Spinal cord (tissue), 9 donors: ENCODE measurements at regions not wholly inside any gene's neighbourhood (a gene's known extent, or its start where the extent isn't known, plus 50 kb on each side); places are given as distances from the start of the nearest gene placed in this dataset.
A peak's percentile ranks its signal among the peaks of the same experiment; 100 is the strongest.

ENCODE experiments used
- DNase-seq, 6 donors: peaks; one replicate each; pipeline versions ENCODE4 v3.0.0 to v3.0.0-alpha.2; 2013 to 2015; ENCODE audit warnings: low spot score in 6 of 6, low read depth in 4 of 6
- H3K27ac ChIP-seq: one replicate; pipeline ENCODE4 v1.5.1; 2013; ENCODE audit warnings: low read depth, low read length, control low read depth
- H3K27me3 ChIP-seq: one replicate; pipeline ENCODE4 v1.6.1; 2013; ENCODE audit warnings: low read length; ENCODE audit not compliant: control insufficient read depth, insufficient read depth
- H3K36me3 ChIP-seq: one replicate; pipeline ENCODE4 v1.6.1; 2013; ENCODE audit warnings: low read length; ENCODE audit not compliant: control insufficient read depth, insufficient read depth
- H3K4me1 ChIP-seq: one replicate; pipeline ENCODE4 v1.6.1; 2013; ENCODE audit warnings: low read length; ENCODE audit not compliant: control insufficient read depth, insufficient read depth
- H3K4me3 ChIP-seq: one replicate; pipeline ENCODE4 v1.5.1; 2013; ENCODE audit warnings: low read depth, low read length, control low read depth
- H3K9me3 ChIP-seq: one replicate; pipeline ENCODE4 v1.6.1; 2013; ENCODE audit warnings: low read length; ENCODE audit not compliant: control insufficient read depth, insufficient read depth
- WGBS: methylation state at CpG from one replicate; pipeline ENCODE4 v1.1.5; 2013; ENCODE audit warnings: missing lambda C conversion rate; ENCODE audit not compliant: insufficient coverage; 5-methylcytosine and 5-hydroxymethylcytosine counted together
- donor health status: healthy.

GRCh38 chr4:26124753-26125321, 196.0 kb upstream of the RBPJ start:
- no peak for DNase-seq
- WGBS = 100% methylated on average over 5 of the region's 7 CpGs

GRCh38 chr4:26126143-26126718, 194.6 kb upstream of the RBPJ start:
- peaks cover 2% of the 10 kb centered on the region for H3K9me3 ChIP-seq
- no peaks in the 10 kb centered on the region for H3K4me1 ChIP-seq
- WGBS = 80% methylated on average over 2 of the region's 5 CpGs
- DNase-seq = no peak
- H3K27me3 ChIP-seq = no peaks in the 10 kb centered on the region
- H3K4me3 ChIP-seq = no peak overlapping the region
- no peaks in the 10 kb centered on the region for H3K36me3 ChIP-seq
- no peak overlapping the region for H3K27ac ChIP-seq

More at GRCh38 chr4:26124753-26125321, 196.0 kb upstream of the RBPJ start:
- Histone ChIP-seq H3K9me3 (peaks cover 2% of the 10 kb centered on the region), H3K27ac (no peak overlapping the region), H3K27me3 (no peaks in the 10 kb centered on the region), H3K4me3 (no peak overlapping the region), H3K4me1 (no peaks in the 10 kb centered on the region), H3K36me3 (no peaks in the 10 kb centered on the region)

- Histone ChIP-seq H3K4me3 (no peak overlapping the region), H3K4me1 (no peaks in the 10 kb centered on the region), H3K27me3 (no peaks in the 10 kb centered on the region), H3K27ac (no peak overlapping the region), H3K9me3 (peaks cover 2% of the 10 kb centered on the region), H3K36me3 (no peaks in the 10 kb centered on the region)
- 100% methylated on average over 2 of the region's 4 CpGs for WGBS
- DNase-seq = no peak
These were observed 193.8 kb upstream of the RBPJ start for GRCh38 chr4:26126994-26127393.

GRCh38 chr4:26127851-26128337, 192.9 kb upstream of the RBPJ start:
- no peaks in the 10 kb centered on the region for H3K36me3 ChIP-seq
- H3K4me1 ChIP-seq = no peaks in the 10 kb centered on the region
- H3K27ac ChIP-seq = no peak overlapping the region
- H3K9me3 ChIP-seq = peaks cover 2% of the 10 kb centered on the region
- H3K27me3 ChIP-seq = no peaks in the 10 kb centered on the region
- DNase-seq = no peak
- no peak overlapping the region for H3K4me3 ChIP-seq

GRCh38 chr4:26130173-26130572, 190.6 kb upstream of the RBPJ start:
- Histone ChIP-seq H3K4me3 (no peak overlapping the region), H3K9me3 (peaks cover 2% of the 10 kb centered on the region), H3K4me1 (no peaks in the 10 kb centered on the region), H3K27ac (no peak overlapping the region), H3K27me3 (no peaks in the 10 kb centered on the region), H3K36me3 (no peaks in the 10 kb centered on the region)
- 89% methylated on average over 7 of the region's 7 CpGs for WGBS
- no peak for DNase-seq

- no peaks in the 10 kb centered on the region for H3K4me1 ChIP-seq
- H3K36me3 ChIP-seq = no peaks in the 10 kb centered on the region
- WGBS = 91% methylated on average over 4 of the region's 11 CpGs
- no peaks in the 10 kb centered on the region for H3K27me3 ChIP-seq
- H3K9me3 ChIP-seq = peaks cover 2% of the 10 kb centered on the region
- no peak overlapping the region for H3K27ac ChIP-seq
- H3K4me3 ChIP-seq = no peak overlapping the region
- peak in 2 of 6 donors; percentile 53 to 55 for DNase-seq
These were observed 189.9 kb upstream of the RBPJ start for GRCh38 chr4:26130841-26131432.

GRCh38 chr4:26131711-26132110, 189.1 kb upstream of the RBPJ start:
- 73% methylated on average over 4 of the region's 6 CpGs for WGBS
- no peaks in the 10 kb centered on the region for H3K27me3 ChIP-seq
- no peak overlapping the region for H3K27ac ChIP-seq
- peaks cover 2% of the 10 kb centered on the region for H3K9me3 ChIP-seq
- H3K4me3 ChIP-seq = no peak overlapping the region
- H3K36me3 ChIP-seq = no peaks in the 10 kb centered on the region
- no peak for DNase-seq
- no peaks in the 10 kb centered on the region for H3K4me1 ChIP-seq

- H3K27me3 ChIP-seq = no peaks in the 10 kb centered on the region
- H3K4me3 ChIP-seq = no peak overlapping the region
- H3K27ac ChIP-seq = no peak overlapping the region
- WGBS = 90% methylated on average over 6 of the region's 6 CpGs
- H3K9me3 ChIP-seq = peaks cover 2% of the 10 kb centered on the region
- H3K4me1 ChIP-seq = no peaks in the 10 kb centered on the region
- DNase-seq = no peak
- no peaks in the 10 kb centered on the region for H3K36me3 ChIP-seq
These were observed 188.0 kb upstream of the RBPJ start for GRCh38 chr4:26132858-26133257.

GRCh38 chr4:26133840-26134239, 187.0 kb upstream of the RBPJ start:
- no peaks in the 10 kb centered on the region for H3K27me3 ChIP-seq
- no peak overlapping the region for H3K4me3 ChIP-seq
- no peaks in the 10 kb centered on the region for H3K36me3 ChIP-seq
- no peaks in the 10 kb centered on the region for H3K4me1 ChIP-seq
- DNase-seq = no peak
- no peak overlapping the region for H3K27ac ChIP-seq
- H3K9me3 ChIP-seq = no peaks in the 10 kb centered on the region
- WGBS = 80% methylated on average over 1 of the region's 2 CpGs

- Histone ChIP-seq H3K4me1 (peaks cover 4% of the 10 kb centered on the region), H3K27me3 (no peaks in the 10 kb centered on the region), H3K36me3 (no peaks in the 10 kb centered on the region), H3K4me3 (no peak overlapping the region), H3K9me3 (no peaks in the 10 kb centered on the region), H3K27ac (no peak overlapping the region)
- DNase-seq = no peak
- WGBS = 86% methylated on average over 3 of the region's 4 CpGs
These were observed 185.5 kb upstream of the RBPJ start for GRCh38 chr4:26135331-26135730.
